Upper lobe of left lung (tissue), 4 donors: ENCODE measurements at regions not wholly inside any gene's neighbourhood (a gene's known extent, or its start where the extent isn't known, plus 50 kb on each side); places are given as distances from the start of the nearest gene placed in this dataset.

Source experiments
- CTCF ChIP-seq, 6 experiments: fragments of 450-650 bp in 4 of 6; fragments of 200-600 bp in 2 of 6; sonication (generic) in 2 of 6; IDR thresholded peaks; one replicate each; pipeline ENCODE4 v1.5.1; 2016 to 2019; ENCODE audit warnings: antibody characterized with exemption in 6 of 6
- POLR2A ChIP-seq, 4 donors: fragments of 450-650 bp; IDR thresholded peaks; one replicate each; pipeline ENCODE4 v1.5.1; 2016 to 2017; ENCODE audit warnings: antibody characterized with exemption in 4 of 4, mild to moderate bottlenecking in 2 of 4

GRCh38 chr6:15938107-15938506 lies 190.8 kb upstream of the MYLIP start:
- TF ChIP-seq POLR2A (IDR thresholded peaks at IDR 0.05): no peak
- no peak for TF ChIP-seq CTCF (IDR thresholded peaks at IDR 0.05)
